ENCODE measurements at regions not wholly inside any gene's neighbourhood (a gene's known extent, or its start where the extent isn't known, plus 50 kb on each side); places are given as distances from the start of the nearest gene placed in this dataset.
"Not testable (repeated sequence)": the region's sequence is repeated elsewhere in the genome, so short reads cannot be mapped to it uniquely, and the experiment has no call there.

- DNase-seq = no peak
These were observed 101.3 kb downstream of the AKAP11 start for GRCh38 chr13:42373048-42373812.

- no peak for DNase-seq
These were observed 103.7 kb downstream of the AKAP11 start for GRCh38 chr13:42375663-42376062.

DNA sequence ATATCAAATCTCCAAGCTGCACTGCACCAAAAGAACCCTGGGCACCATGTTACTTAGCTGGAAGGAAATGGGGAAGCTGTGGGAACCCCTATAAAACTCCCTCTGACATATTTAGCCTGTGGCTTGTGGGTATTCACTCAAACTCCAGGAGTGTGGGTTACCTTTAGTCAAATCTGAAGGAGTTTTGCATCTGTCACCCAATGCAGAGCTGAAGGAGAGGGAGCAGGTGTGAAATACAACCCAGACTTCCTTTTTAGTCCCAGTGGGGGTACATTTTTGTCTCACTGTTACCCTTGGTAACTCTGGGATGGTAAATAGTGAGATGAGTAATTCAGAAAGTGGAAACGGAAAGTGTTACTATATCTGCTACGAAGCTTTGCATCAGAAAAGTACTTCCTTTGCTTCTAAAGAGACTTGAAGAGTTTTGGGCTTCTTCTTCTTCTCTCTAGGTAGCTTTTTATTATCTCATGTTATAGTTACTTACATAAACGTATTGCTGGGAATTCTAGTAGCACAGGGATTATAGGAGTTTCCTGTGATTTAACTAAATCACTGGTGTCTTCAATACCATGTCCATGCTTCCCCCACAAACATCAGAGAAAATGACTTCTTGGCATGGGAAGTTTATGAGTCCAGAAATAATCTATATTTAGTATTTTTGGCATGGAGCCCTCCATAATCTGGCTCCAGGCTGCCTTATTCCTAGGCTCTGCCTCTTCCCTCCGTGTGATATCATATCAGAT is 105.9 kb downstream of the AKAP11 start:
- DNase-seq = peak; percentile 77

DNA sequence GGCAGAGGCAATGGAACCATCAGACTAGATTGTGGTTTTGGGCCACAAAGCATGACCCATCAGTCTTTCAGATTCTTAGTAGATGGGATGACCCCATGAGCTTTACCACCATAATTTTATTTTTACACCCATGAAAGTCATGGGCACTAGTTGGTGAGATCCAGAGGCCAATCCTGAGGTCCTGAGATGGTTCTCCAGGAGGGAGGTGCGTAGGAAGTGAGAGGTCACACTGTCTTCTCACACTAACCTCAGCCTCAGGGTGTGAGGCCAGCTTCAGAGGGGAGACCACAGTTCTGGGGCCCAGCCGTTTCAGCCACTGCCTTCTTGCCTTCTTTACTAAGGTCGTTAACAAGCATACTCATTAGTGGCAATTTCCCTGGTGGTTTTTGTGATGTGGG is 106.4 kb downstream of the AKAP11 start:
- DNase-seq = no peak

DNA sequence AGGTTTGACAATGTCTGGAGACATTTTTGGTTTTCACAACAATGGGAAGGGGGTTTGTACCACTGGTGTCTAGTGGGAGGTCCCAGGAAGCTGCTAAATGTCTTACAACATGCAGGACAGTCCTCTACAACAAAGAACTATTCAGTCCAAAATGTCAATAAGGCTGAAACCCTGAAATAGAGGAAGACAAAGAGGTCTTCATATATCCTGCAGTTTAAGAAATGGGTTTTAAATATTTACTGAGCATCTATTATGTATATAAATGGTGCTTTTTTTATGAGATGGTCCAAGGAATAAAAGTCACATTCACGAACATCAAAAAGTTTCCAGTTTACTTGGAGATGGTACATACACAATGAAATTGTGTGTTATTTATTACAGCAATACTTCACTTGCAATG is 107.3 kb downstream of the AKAP11 start:
- DNase-seq = no peak

DNA sequence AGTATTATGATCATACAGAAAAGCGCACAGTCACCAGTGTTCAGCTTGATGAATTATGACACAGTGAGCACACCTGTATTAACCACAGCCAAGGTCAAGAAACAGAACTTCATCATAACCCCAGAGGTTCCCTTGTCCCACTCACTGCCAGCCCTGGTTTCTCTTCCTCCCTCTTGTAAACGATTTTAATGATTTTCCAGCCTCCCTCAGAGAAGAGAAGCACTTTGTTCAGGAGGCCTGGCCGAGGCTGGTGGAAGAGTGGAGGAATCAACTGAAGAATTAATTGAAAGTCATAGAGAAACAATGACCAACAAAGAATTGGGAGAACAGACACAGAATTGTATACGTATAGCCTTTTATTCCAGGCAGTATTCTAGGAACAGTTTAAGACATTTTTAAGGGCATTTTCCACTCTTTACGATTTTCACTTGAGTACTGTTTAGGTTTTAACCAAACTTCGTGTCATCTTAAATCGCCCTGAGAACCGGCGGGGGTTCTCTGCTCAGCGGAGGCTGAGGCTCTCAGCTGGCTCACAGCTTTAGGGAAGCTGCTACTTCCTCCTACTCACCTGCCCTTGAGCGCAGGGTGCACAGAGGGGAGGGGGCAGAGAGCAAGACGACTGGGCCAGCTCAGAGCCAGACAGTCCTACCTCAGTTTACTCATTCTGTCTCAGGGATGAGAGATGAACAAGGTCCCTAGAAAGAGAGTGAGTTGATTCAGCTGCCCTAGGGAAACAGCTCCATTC is 108.6 kb downstream of the AKAP11 start:
- DNase-seq = no peak

- DNase-seq = no peak
These were observed 109.1 kb downstream of the AKAP11 start for GRCh38 chr13:42381165-42381425.

DNA sequence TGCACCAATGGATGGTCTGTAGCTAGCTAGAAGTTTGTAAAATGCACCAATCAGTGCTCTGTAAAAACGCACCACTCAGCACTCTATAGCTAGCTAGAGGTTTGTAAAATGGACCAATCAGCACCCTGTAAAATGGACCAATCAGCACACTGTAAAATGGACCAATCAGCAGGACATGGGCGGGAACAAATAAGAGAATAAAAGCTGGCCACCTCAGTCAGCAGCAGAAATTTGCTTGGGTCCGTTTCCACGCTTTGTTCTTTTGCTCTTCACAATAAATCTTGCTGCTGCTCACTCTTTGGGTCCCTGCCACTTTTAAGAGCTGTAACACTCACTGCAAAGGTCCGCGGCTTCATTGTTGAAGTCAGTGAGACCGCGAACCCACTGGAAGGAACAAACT is 109.5 kb downstream of the AKAP11 start:
- not testable (repeated sequence) for DNase-seq

- no peak for DNase-seq
These were observed 111.1 kb downstream of the AKAP11 start for GRCh38 chr13:42383025-42383424.

GRCh38 chr13:42384265-42384664 is 112.3 kb downstream of the AKAP11 start:
- no peak for DNase-seq

GRCh38 chr13:42388326-42388725 is 116.4 kb downstream of the AKAP11 start:
- no peak for DNase-seq

GRCh38 chr13:42389041-42389440 is 117.1 kb downstream of the AKAP11 start:
- no peak for DNase-seq

DNA sequence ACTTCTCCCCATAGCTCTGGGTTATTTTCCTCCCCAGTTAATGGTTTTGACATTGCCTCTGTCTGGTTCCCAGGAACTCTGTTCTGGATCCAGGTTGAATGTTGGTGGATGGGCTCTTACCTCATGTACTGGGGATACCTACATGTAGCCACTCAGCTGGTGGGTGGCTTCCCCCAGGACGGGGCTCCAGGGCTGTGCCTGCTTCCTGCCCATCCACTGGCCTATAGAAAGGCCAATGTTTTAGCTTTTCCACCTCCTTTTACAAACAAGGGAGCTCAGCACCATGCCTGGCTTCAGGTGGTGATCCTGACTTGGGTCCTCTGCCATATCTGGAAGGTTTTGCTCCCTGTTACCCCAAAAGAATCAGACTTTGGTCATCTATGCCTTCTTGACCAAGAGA is 120.2 kb downstream of the AKAP11 start:
- no peak for DNase-seq

- no peak for DNase-seq
These were observed 121.0 kb downstream of the AKAP11 start for GRCh38 chr13:42392716-42393572.

GRCh38 chr13:42393573-42394360 is 121.8 kb downstream of the AKAP11 start:
- DNase-seq = no peak

- DNase-seq = no peak
These were observed 122.4 kb downstream of the AKAP11 start for GRCh38 chr13:42394361-42394708.

- DNase-seq = no peak
These were observed 122.7 kb downstream of the AKAP11 start for GRCh38 chr13:42394711-42395085.

- DNase-seq = no peak
These were observed 123.3 kb downstream of the AKAP11 start for GRCh38 chr13:42395086-42395821.

DNA sequence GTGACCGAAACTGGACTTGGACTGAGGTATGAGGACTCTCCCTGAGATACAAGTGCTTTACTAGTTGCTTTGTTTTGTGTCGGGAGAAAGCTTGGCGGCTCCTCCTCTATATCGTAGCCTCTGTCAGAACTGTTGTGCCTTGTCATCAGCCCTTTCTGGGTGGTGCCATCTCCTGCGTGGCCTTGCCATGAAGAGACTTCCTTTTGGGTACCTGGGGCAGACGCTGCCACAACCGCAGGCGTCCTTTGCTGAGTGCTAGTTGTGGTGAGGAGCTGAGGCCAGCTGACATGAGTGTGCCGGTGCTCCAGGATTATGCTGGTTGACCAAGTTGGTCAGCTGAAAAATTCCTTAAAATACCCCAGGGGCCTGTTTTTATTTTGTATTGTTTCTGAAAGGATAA is 124.5 kb downstream of the AKAP11 start:
- no peak for DNase-seq

- DNase-seq = no peak
These were observed 125.1 kb downstream of the AKAP11 start for GRCh38 chr13:42396901-42397655.

DNA sequence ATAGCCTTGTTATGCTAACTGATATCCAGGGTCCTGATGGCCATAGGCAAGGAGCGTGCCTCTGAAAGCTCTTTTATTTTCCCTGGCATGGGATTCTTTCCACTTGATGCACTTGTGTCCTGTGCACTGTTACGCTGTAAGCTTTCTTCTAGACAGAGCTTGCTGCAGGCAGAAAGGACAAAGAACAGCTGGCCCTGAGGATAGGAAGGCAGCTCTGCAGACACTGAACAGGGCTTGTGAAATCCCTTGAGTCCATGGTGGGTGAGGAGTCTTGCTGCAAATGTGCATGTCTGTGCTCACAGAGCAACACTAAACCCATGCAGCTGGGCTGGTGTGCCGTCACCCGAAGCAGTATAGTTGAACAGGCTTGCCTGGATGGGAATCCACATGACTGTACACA is 126.6 kb downstream of the AKAP11 start:
- DNase-seq = no peak

Data from SIG-M5 (cell line).